ENCODE measurements at regions not wholly inside any gene's neighbourhood (a gene's known extent, or its start where the extent isn't known, plus 50 kb on each side); places are given as distances from the start of the nearest gene placed in this dataset.
"Not testable (repeated sequence)": the region's sequence is repeated elsewhere in the genome, so short reads cannot be mapped to it uniquely, and the experiment has no call there.

- DNase-seq (ENCODE audit: low read depth), result no peak
These were observed 385.5 kb downstream of the RND3 start for GRCh38 chr2:150101947-150102346.

- DNase-seq (ENCODE audit: low read depth), result no peak
These were observed 386.6 kb downstream of the RND3 start for GRCh38 chr2:150100834-150101233.

GRCh38 chr2:150100336-150100735, 387.1 kb downstream of the RND3 start:
- DNase-seq (ENCODE audit: low read depth), result no peak

- no peak for DNase-seq (ENCODE audit: low read depth)
These were observed 387.7 kb downstream of the RND3 start for GRCh38 chr2:150099805-150100204.

- DNase-seq (ENCODE audit: low read depth), result peak; percentile 70
These were observed 389.5 kb downstream of the RND3 start for GRCh38 chr2:150097901-150098531.

GRCh38 chr2:150097402-150097801, 390.1 kb downstream of the RND3 start:
- no peak for DNase-seq (ENCODE audit: low read depth)

- DNase-seq (ENCODE audit: low read depth), result no peak
These were observed 391.9 kb downstream of the RND3 start for GRCh38 chr2:150095361-150096095.

GRCh38 chr2:150091846-150092245, 395.6 kb downstream of the RND3 start:
- DNase-seq (ENCODE audit: low read depth), result no peak

GRCh38 chr2:150090031-150090430, 397.4 kb downstream of the RND3 start:
- DNase-seq (ENCODE audit: low read depth), result no peak

- DNase-seq (ENCODE audit: low read depth), result peak; percentile 3
These were observed 398.9 kb downstream of the RND3 start for GRCh38 chr2:150088538-150088937.

GRCh38 chr2:150085478-150085877, 402.0 kb downstream of the RND3 start:
- no peak for DNase-seq (ENCODE audit: low read depth)

GRCh38 chr2:150081775-150082481, 405.5 kb downstream of the RND3 start:
- no peak for DNase-seq (ENCODE audit: low read depth)

GRCh38 chr2:150076281-150076680, 411.2 kb downstream of the RND3 start:
- peak; percentile 79 for DNase-seq (ENCODE audit: low read depth)

- peak; percentile 78 for DNase-seq (ENCODE audit: low read depth)
These were observed 411.6 kb downstream of the RND3 start for GRCh38 chr2:150075831-150076230.

GRCh38 chr2:150066490-150066889, 421.0 kb downstream of the RND3 start:
- no peak for DNase-seq (ENCODE audit: low read depth)

- peak; percentile 6 for DNase-seq (ENCODE audit: low read depth)
These were observed 423.4 kb downstream of the RND3 start for GRCh38 chr2:150063931-150064548.

GRCh38 chr2:150063432-150063889, 424.0 kb downstream of the RND3 start:
- DNase-seq (ENCODE audit: low read depth), result peak; percentile 91

- no peak for DNase-seq (ENCODE audit: low read depth)
These were observed 425.1 kb downstream of the RND3 start for GRCh38 chr2:150062416-150062815.

GRCh38 chr2:150060341-150060740, 427.1 kb downstream of the RND3 start:
- DNase-seq (ENCODE audit: low read depth), result peak; percentile 9

- not testable (repeated sequence) for DNase-seq (ENCODE audit: low read depth)
These were observed 427.8 kb downstream of the RND3 start for GRCh38 chr2:150059676-150060075.

GRCh38 chr2:150052457-150052856, 435.0 kb downstream of the RND3 start:
- no peak for DNase-seq (ENCODE audit: low read depth)

- DNase-seq (ENCODE audit: low read depth), result peak; percentile 49
These were observed 436.5 kb downstream of the RND3 start for GRCh38 chr2:150051004-150051403.

- no peak for DNase-seq (ENCODE audit: low read depth)
These were observed 437.4 kb downstream of the RND3 start for GRCh38 chr2:150050036-150050435.

All from amniotic epithelial cell (primary cell).